GM12878 (cell line): ENCODE measurements at regions not wholly inside any gene's neighbourhood (a gene's known extent, or its start where the extent isn't known, plus 50 kb on each side); places are given as distances from the start of the nearest gene placed in this dataset.

Experiments
- ATAC-seq: fragments of 200-7000 bp; cut with Tn5 transposase; 3 replicates; pipeline ENCODE4 v1.9.1; 2020; ENCODE audit warnings: mild to moderate bottlenecking, moderate library complexity
- BruUV-seq: library from RNA; stranded (reverse); fragments of 400-500 nt; replicated peaks from 2 replicates; lab custom pipeline; 2021; lab: Mats Ljungman, UMichigan
- CTCF ChIA-PET: fragments of 300-600 bp; sonication (Branson Sonifier 250); formaldehyde crosslinking; extraction: SDS; loops from one replicate; lab custom pipeline; 2021; ENCODE audit warnings: inconsistent platforms; lab: Yijun Ruan, JAX
- POLR2A ChIA-PET: fragments of 350-600 bp; formaldehyde crosslinking; extraction: SDS; loops from one replicate; lab custom pipeline; 2021; ENCODE audit warnings: inconsistent platforms; lab: Charles Lee
- RAD21 ChIA-PET: fragments of 300-600 bp; sonication (Branson Sonifier 250); formaldehyde crosslinking; loops from one replicate; lab custom pipeline; 2023; ENCODE audit warnings: antibody characterized with exemption; ENCODE audit not compliant: unreplicated experiment; lab: Charles Lee
- SMC1A ChIA-PET: fragments of 300-600 bp; sonication (Branson Sonifier 250); formaldehyde crosslinking; loops from one replicate; lab custom pipeline; 2023; ENCODE audit not compliant: unreplicated experiment, uncharacterized antibody; lab: Charles Lee
- DNase-seq: peaks from one replicate; pipeline ENCODE4 v3.0.0-alpha.2; 2011; ENCODE audit warnings: low read depth, low spot score
- FAIRE-seq: peaks from 3 replicates; lab custom pipeline; 2011; peaks lifted over from hg19 to GRCh38; lab: Jason Lieb, UNC
- H2AFZ ChIP-seq: 2 replicates; pipeline ENCODE4 v1.6.0; 2011; ENCODE audit warnings: low read depth, low read length, control low read depth; ENCODE audit not compliant: control insufficient read depth
- H3K27ac ChIP-seq: 2 replicates; pipeline ENCODE4 v1.5.1; 2011; ENCODE audit warnings: control low read depth; ENCODE audit not compliant: control insufficient read depth, insufficient read depth
- H3K27me3 ChIP-seq, 2 experiments: replicated peaks in 1 of 2; 2 replicates each; pipeline versions ENCODE4 v1.6.0 to v1.6.1; 2011; ENCODE audit warnings: low read length in 1 of 2; ENCODE audit not compliant: control insufficient read depth in 2 of 2, insufficient read depth in 2 of 2
- H3K36me3 ChIP-seq, 2 experiments: 2 replicates each; pipeline ENCODE4 v1.5.1; 2011; ENCODE audit warnings: low read length in 1 of 2; ENCODE audit not compliant: control insufficient read depth in 2 of 2, insufficient read depth in 2 of 2
- H3K4me1 ChIP-seq: 2 replicates; pipeline ENCODE4 v1.6.1; 2011; ENCODE audit warnings: mild to moderate bottlenecking, low read length, moderate library complexity, mixed read lengths; ENCODE audit not compliant: control insufficient read depth, insufficient read depth
- H3K4me2 ChIP-seq: 2 replicates; pipeline ENCODE4 v1.6.0; 2011; ENCODE audit warnings: control low read depth; ENCODE audit not compliant: control insufficient read depth, insufficient read depth
- H3K4me3 ChIP-seq: fragments of 200-600 bp; sonication (generic); 2 replicates; pipeline ENCODE4 v1.5.1; 2016
- H3K79me2 ChIP-seq: 2 replicates; pipeline ENCODE4 v1.6.0; 2011; ENCODE audit warnings: low read length; ENCODE audit not compliant: control insufficient read depth, insufficient read depth
- H3K9ac ChIP-seq: 2 replicates; pipeline ENCODE4 v1.8.0; 2011; ENCODE audit warnings: low read length, control low read depth, mixed read lengths; ENCODE audit not compliant: control insufficient read depth, insufficient read depth
- H3K9me3 ChIP-seq: replicated peaks from 3 replicates; pipeline ENCODE4 v1.5.1; 2011; ENCODE audit warnings: mild to moderate bottlenecking, low read length; ENCODE audit not compliant: control insufficient read depth, insufficient read depth
- H4K20me1 ChIP-seq: 2 replicates; pipeline ENCODE4 v1.6.0; 2011; ENCODE audit not compliant: control insufficient read depth, insufficient read depth
- EP300 ChIP-seq, 2 experiments: fragments of 150-350 bp in 1 of 2; IDR thresholded peaks; 2 replicates each; pipeline ENCODE4 v1.6.1; 2011 to 2012; ENCODE audit warnings: low read depth in 2 of 2, low read length in 2 of 2, borderline replicate concordance in 1 of 2, improper control_type of control experiment in 1 of 2, inconsistent platforms in 1 of 2; ENCODE audit not compliant: control insufficient read depth in 1 of 2
- MTA2 ChIP-seq: fragments of 450-650 bp; IDR thresholded peaks from 2 replicates; pipeline ENCODE4 v1.6.1; 2016; ENCODE audit warnings: low read depth, mild to moderate bottlenecking, moderate library complexity
- MYC ChIP-seq: IDR thresholded peaks from 2 replicates; pipeline ENCODE4 v1.6.1; 2011; ENCODE audit warnings: mild to moderate bottlenecking, low read length, moderate library complexity, inconsistent platforms; ENCODE audit not compliant: insufficient read depth, insufficient replicate concordance, insufficient read length, severe bottlenecking
- PAX8 ChIP-seq: fragments of 450-650 bp; IDR thresholded peaks from 2 replicates; pipeline ENCODE4 v1.6.1; 2017; ENCODE audit warnings: mild to moderate bottlenecking, moderate library complexity
- POLR2AphosphoS5 ChIP-seq: IDR thresholded peaks from 2 replicates; pipeline ENCODE4 v1.6.1; 2011; ENCODE audit warnings: mild to moderate bottlenecking, low read length, inconsistent platforms
- RAD51 ChIP-seq: fragments of 450-650 bp; IDR thresholded peaks from 2 replicates; pipeline ENCODE4 v1.6.1; 2016; ENCODE audit warnings: moderate library complexity, mild to moderate bottlenecking, inconsistent platforms
- SREBF1 ChIP-seq: IDR thresholded peaks from 2 replicates; pipeline ENCODE4 v1.6.1; 2012; ENCODE audit warnings: mild to moderate bottlenecking, low read length
- SRF ChIP-seq, 2 experiments: IDR thresholded peaks; 2 replicates each; pipeline ENCODE4 v1.6.1; 2011; ENCODE audit warnings: low read depth in 2 of 2, low read length in 2 of 2, mild to moderate bottlenecking in 1 of 2, moderate library complexity in 1 of 2
- TCF12 ChIP-seq: IDR thresholded peaks from 2 replicates; pipeline ENCODE4 v1.6.1; 2011; ENCODE audit warnings: low read depth, mild to moderate bottlenecking, low read length
- ZNF592 ChIP-seq: fragments of 450-650 bp; IDR thresholded peaks from 2 replicates; pipeline ENCODE4 v1.6.1; 2017; ENCODE audit warnings: mild to moderate bottlenecking, moderate library complexity
- WGBS: methylation state at CpG from one replicate; pipeline ENCODE4 v1.1.6; 2016; ENCODE audit warnings: low lambda C conversion rate; ENCODE audit not compliant: insufficient replicate concordance, insufficient coverage; ENCODE audit errors: missing lambda C conversion rate; 5-methylcytosine and 5-hydroxymethylcytosine counted together
- in situ Hi-C: fragments of 300-500 bp; cut with MboI; formaldehyde crosslinking; loops from 9 replicates; pipeline ENCODE4 v1.14.3; 2018; ENCODE audit warnings: mixed read lengths
- intact Hi-C: fragments of 100-400 bp; cut with micrococcal nuclease; formaldehyde crosslinking; loops from one replicate; pipeline ENCODE4 v1.14.2; 2022; ENCODE audit not compliant: unreplicated experiment
- TF ChIP-seq, protein P1 (sequence below): fragments of 150-350 bp; IDR thresholded peaks from 2 replicates; pipeline ENCODE4 v1.6.1; 2016; ENCODE audit warnings: low read depth, low read length

DNA sequence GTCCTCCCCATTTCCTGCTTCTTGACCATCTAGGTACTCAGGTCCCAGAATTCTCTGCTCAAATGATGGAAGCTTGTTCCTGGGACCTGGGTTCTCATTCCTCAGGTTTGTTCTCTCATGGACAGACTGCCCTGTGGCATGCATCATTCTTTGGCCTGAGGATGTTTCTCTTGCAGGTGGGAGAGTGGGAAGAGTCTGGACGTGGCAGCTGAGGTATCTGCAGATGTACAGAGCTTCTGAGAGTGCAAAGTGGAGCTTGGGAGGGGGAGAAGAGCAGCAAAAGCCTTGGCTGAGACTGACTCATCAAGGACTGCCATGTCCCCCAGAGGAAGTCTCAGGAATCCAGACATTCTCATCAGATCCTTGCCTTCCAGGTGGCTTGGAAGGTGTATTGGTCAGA, 63.1 kb downstream of the HSPA13 start (continued):
- no peak for TF ChIP-seq RAD51
- TF ChIP-seq EP300 (IDR thresholded peaks at IDR 0.05; ENCODE audit: borderline replicate concordance in 1 of 2, control insufficient read depth in 1 of 2, low read depth in 2 of 2, low read length in 2 of 2): no peak
- no peak for TF ChIP-seq MYC
- no peak for TF ChIP-seq SREBF1
- TF ChIP-seq PAX8: no peak
- no peak for TF ChIP-seq MTA2
- TF ChIP-seq, protein P1, sequence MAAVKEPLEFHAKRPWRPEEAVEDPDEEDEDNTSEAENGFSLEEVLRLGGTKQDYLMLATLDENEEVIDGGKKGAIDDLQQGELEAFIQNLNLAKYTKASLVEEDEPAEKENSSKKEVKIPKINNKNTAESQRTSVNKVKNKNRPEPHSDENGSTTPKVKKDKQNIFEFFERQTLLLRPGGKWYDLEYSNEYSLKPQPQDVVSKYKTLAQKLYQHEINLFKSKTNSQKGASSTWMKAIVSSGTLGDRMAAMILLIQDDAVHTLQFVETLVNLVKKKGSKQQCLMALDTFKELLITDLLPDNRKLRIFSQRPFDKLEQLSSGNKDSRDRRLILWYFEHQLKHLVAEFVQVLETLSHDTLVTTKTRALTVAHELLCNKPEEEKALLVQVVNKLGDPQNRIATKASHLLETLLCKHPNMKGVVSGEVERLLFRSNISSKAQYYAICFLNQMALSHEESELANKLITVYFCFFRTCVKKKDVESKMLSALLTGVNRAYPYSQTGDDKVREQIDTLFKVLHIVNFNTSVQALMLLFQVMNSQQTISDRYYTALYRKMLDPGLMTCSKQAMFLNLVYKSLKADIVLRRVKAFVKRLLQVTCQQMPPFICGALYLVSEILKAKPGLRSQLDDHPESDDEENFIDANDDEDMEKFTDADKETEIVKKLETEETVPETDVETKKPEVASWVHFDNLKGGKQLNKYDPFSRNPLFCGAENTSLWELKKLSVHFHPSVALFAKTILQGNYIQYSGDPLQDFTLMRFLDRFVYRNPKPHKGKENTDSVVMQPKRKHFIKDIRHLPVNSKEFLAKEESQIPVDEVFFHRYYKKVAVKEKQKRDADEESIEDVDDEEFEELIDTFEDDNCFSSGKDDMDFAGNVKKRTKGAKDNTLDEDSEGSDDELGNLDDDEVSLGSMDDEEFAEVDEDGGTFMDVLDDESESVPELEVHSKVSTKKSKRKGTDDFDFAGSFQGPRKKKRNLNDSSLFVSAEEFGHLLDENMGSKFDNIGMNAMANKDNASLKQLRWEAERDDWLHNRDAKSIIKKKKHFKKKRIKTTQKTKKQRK: no peak
- no peak for TF ChIP-seq SRF (IDR thresholded peaks at IDR 0.05; ENCODE audit: low read depth in 2 of 2, low read length in 2 of 2)

GRCh38 chr21:14318578-14318977, 64.4 kb downstream of the HSPA13 start:
- Histone ChIP-seq H3K9ac (no peak overlapping the region), H2AFZ (no peak overlapping the region), H3K4me2 (no peak overlapping the region)
- RAD21 ChIA-PET: no interaction called here
- TF ChIP-seq POLR2AphosphoS5: no peak
- TF ChIP-seq ZNF592: no peak
- no peak for TF ChIP-seq SRF (IDR thresholded peaks at IDR 0.05; ENCODE audit: low read depth in 2 of 2, low read length in 2 of 2)
- TF ChIP-seq TCF12: no peak
- TF ChIP-seq, all 136 proteins: peak for 0
- H3K27me3 ChIP-seq: no peaks in the 10 kb centered on the region
- H3K27ac ChIP-seq: no peak overlapping the region
- CTCF ChIA-PET: no interaction called here
- BruUV-seq: no TSS peak
- intact Hi-C loops: no loop called here
- H3K79me2 ChIP-seq: no peaks in the 10 kb centered on the region
- FAIRE-seq: no peak
- no peaks in the 10 kb centered on the region for H4K20me1 ChIP-seq
- no peaks in the 10 kb centered on the region for H3K4me1 ChIP-seq
- 0% methylated on average over 2 of the region's 2 CpGs for WGBS
- no peaks in the 10 kb centered on the region for H3K9me3 ChIP-seq
- ATAC-seq: no peak
- no peak for DNase-seq
- in situ Hi-C loops: no loop called here
- H3K4me3 ChIP-seq: no peak overlapping the region
- H3K36me3 ChIP-seq: no peaks in the 10 kb centered on the region
- SMC1A ChIA-PET: no interaction called here
- POLR2A ChIA-PET: no interaction called here
